Kidney (tissue), 13 donors: ENCODE measurements at regions not wholly inside any gene's neighbourhood (a gene's known extent, or its start where the extent isn't known, plus 50 kb on each side); places are given as distances from the start of the nearest gene placed in this dataset.

Experiments
- DNase-seq, 5 donors: peaks; one replicate each; pipeline ENCODE4 v3.0.0-alpha.2; 2013 to 2020
- FAIRE-seq: peaks from 2 replicates; lab custom pipeline; 2012; peaks lifted over from hg19 to GRCh38; lab: Jason Lieb, UNC
- H3K27ac ChIP-seq, 2 donors: one replicate each; pipeline ENCODE4 v1.7.0; 2013; ENCODE audit warnings: low read depth in 2 of 2, low read length in 2 of 2, inconsistent platforms in 1 of 2
- H3K27me3 ChIP-seq: one replicate; pipeline ENCODE4 v1.7.1; 2013; ENCODE audit warnings: low read length, inconsistent platforms; ENCODE audit not compliant: control insufficient read depth, insufficient read depth
- H3K36me3 ChIP-seq, 3 donors: one replicate each; pipeline versions ENCODE4 v1.7.0 to v1.7.1; 2013; ENCODE audit warnings: low read length in 3 of 3, control low read depth in 1 of 3, inconsistent platforms in 1 of 3; ENCODE audit not compliant: insufficient read depth in 3 of 3, control insufficient read depth in 2 of 3
- H3K4me1 ChIP-seq, 3 donors: one replicate each; pipeline versions ENCODE4 v1.7.0 to v1.7.1; 2013; ENCODE audit warnings: low read length in 3 of 3, inconsistent platforms in 1 of 3, low read depth in 1 of 3; ENCODE audit not compliant: control insufficient read depth in 2 of 3, insufficient read depth in 2 of 3
- H3K4me3 ChIP-seq, 3 donors: one replicate each; pipeline versions ENCODE4 v1.7.0 to v1.8.1; 2013; ENCODE audit warnings: low read length in 3 of 3, control low read depth in 1 of 3, inconsistent platforms in 1 of 3
- H3K9ac ChIP-seq, 3 donors: one replicate each; pipeline versions ENCODE4 v1.7.0 to v1.7.1; 2013; ENCODE audit warnings: low read length in 3 of 3, control low read depth in 1 of 3, inconsistent platforms in 1 of 3
- H3K9me3 ChIP-seq, 3 donors: one replicate each; pipeline versions ENCODE4 v1.7.0 to v1.7.1; 2013; ENCODE audit warnings: low read length in 3 of 3, control low read depth in 1 of 3, inconsistent platforms in 1 of 3; ENCODE audit not compliant: control insufficient read depth in 2 of 3, insufficient read depth in 1 of 3
- intact Hi-C: fragments of 100-400 bp; cut with DNase I; formaldehyde crosslinking; loops from one replicate; pipeline ENCODE4 v1.11.1; 2022
- TF ChIP-seq, protein P1 (sequence below): IDR thresholded peaks from 3 replicates; pipeline ENCODE4 v1.5.1; 2012; ENCODE audit warnings: mild to moderate bottlenecking, moderate library complexity, borderline replicate concordance; ENCODE audit not compliant: insufficient read depth; ENCODE audit errors: extremely low read depth
- donor health status: control.
- donor health status: control.
- donor health status: control.
- donor health status: control.
- donor health status: control.
- donor health status: DM: yes; HTN: yes; CAD: no.
- donor health status: Normal renal cell carcinoma (clear cell type).

- H3K9me3 ChIP-seq, result no peaks in the 10 kb centered on the region
- no peak overlapping the region for H3K9ac ChIP-seq
- no peaks in the 10 kb centered on the region for H3K36me3 ChIP-seq
- intact Hi-C loops, result no loop called here
- TF ChIP-seq, protein P1, sequence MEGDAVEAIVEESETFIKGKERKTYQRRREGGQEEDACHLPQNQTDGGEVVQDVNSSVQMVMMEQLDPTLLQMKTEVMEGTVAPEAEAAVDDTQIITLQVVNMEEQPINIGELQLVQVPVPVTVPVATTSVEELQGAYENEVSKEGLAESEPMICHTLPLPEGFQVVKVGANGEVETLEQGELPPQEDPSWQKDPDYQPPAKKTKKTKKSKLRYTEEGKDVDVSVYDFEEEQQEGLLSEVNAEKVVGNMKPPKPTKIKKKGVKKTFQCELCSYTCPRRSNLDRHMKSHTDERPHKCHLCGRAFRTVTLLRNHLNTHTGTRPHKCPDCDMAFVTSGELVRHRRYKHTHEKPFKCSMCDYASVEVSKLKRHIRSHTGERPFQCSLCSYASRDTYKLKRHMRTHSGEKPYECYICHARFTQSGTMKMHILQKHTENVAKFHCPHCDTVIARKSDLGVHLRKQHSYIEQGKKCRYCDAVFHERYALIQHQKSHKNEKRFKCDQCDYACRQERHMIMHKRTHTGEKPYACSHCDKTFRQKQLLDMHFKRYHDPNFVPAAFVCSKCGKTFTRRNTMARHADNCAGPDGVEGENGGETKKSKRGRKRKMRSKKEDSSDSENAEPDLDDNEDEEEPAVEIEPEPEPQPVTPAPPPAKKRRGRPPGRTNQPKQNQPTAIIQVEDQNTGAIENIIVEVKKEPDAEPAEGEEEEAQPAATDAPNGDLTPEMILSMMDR, result no peak
- H3K4me3 ChIP-seq, result no peak overlapping the region
- no peak overlapping the region for H3K27ac ChIP-seq
- H3K4me1 ChIP-seq, result peaks cover 0 to 2% (median 0%) of the 10 kb centered on the region in 3 donors
- FAIRE-seq (no peak), DNase-seq (no peak)
- no peaks in the 10 kb centered on the region for H3K27me3 ChIP-seq
These were observed 615.5 kb downstream of the TLE1 start for GRCh38 chr9:81073821-81074220.

DNA sequence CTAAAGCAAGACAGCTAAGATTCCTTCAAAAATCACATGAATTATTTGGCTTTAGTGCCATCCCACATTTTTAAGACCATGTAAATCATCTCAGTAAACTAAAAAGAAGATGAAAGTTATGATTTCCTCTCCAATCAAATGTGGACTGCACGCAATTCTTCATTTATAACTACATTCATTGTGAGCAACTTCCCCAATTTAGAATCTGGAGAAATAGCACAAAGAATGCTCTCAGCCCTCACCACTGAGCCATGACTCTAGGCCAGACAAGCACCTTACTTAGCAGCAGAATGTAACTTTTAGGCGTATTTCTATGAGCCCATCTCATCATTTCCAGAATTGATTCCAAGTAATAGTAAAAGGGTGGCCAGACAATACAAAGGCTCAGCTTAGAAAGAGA lies 616.6 kb downstream of the TLE1 start:
- intact Hi-C loops, result no loop called here
- Histone ChIP-seq H3K4me1 (peaks cover 0 to 2% (median 0%) of the 10 kb centered on the region in 3 donors), H3K4me3 (no peak overlapping the region), H3K36me3 (no peaks in the 10 kb centered on the region), H3K27ac (no peak overlapping the region), H3K27me3 (no peaks in the 10 kb centered on the region), H3K9me3 (no peaks in the 10 kb centered on the region), H3K9ac (no peak overlapping the region)
- no peak for DNase-seq
- no peak for FAIRE-seq
- TF ChIP-seq, protein P1, result no peak

DNA sequence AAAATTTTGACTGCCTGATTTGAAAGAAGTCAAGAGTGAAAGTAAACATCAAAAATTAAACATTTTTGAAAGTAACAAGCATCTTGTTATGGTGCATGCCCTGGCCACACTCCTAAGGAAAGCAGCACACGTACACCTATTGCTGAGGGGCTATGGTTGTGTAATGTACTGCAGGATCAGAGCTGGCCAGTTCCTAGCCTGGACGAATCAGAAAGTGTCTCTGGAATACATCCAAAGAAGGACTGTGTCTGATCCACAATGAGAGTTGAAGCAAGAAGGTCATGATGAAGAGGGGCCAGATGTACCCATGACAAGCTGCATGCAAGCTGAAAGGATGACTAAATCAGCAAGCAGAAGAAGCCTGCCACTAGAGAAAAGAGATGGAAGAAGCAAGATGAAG lies 618.2 kb downstream of the TLE1 start:
- Histone ChIP-seq H3K27me3 (no peaks in the 10 kb centered on the region), H3K4me1 (peaks cover 0 to 2% (median 0%) of the 10 kb centered on the region in 3 donors), H3K27ac (no peak overlapping the region), H3K4me3 (no peak overlapping the region), H3K9ac (no peak overlapping the region), H3K9me3 (no peaks in the 10 kb centered on the region), H3K36me3 (no peaks in the 10 kb centered on the region)
- FAIRE-seq, result no peak
- intact Hi-C loops, result no loop called here
- DNase-seq, result no peak
- TF ChIP-seq, protein P1, result no peak

DNA sequence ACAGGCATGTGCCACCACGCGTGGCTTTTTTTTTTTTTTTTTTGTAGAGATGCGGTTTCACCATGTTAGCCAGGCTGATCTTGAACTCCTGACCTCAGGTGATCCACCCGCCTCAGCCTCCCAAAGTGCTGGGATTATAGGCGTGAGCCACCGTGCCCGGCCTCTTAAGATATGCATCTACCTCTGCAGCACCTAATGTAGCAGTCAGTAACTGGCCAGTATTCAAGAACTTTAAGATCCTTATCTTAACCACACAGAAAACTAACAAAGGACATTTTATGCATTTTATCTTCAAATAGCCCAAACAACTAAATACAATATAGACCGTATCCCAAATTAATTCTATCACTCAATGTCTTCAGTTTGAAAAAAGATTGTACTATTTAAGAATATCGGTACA lies 618.7 kb downstream of the TLE1 start:
- FAIRE-seq (no peak), DNase-seq (no peak)
- Histone ChIP-seq H3K9ac (no peak overlapping the region), H3K9me3 (no peaks in the 10 kb centered on the region), H3K4me3 (no peak overlapping the region), H3K27me3 (no peaks in the 10 kb centered on the region), H3K4me1 (peaks cover 0 to 2% (median 0%) of the 10 kb centered on the region in 3 donors), H3K36me3 (no peaks in the 10 kb centered on the region), H3K27ac (no peak overlapping the region)
- intact Hi-C loops, result no loop called here
- TF ChIP-seq, protein P1, result no peak
